Stomach smooth muscle (tissue), 2 donors: ENCODE measurements at regions not wholly inside any gene's neighbourhood (a gene's known extent, or its start where the extent isn't known, plus 50 kb on each side); places are given as distances from the start of the nearest gene placed in this dataset.

Source experiments
- H3K27ac ChIP-seq: one replicate; pipeline ENCODE4 v1.7.0; 2013; ENCODE audit warnings: mild to moderate bottlenecking, low read length, inconsistent platforms
- H3K27me3 ChIP-seq, 2 donors: one replicate each; pipeline ENCODE4 v1.7.0; 2013; ENCODE audit warnings: low read length in 2 of 2; ENCODE audit not compliant: insufficient read depth in 2 of 2, control insufficient read depth in 1 of 2
- H3K36me3 ChIP-seq, 2 donors: one replicate each; pipeline ENCODE4 v1.7.0; 2013; ENCODE audit warnings: low read length in 2 of 2; ENCODE audit not compliant: control insufficient read depth in 2 of 2, insufficient read depth in 2 of 2
- H3K4me1 ChIP-seq: one replicate; pipeline ENCODE4 v1.7.0; 2013; ENCODE audit warnings: low read length; ENCODE audit not compliant: control insufficient read depth, insufficient read depth
- H3K4me3 ChIP-seq, 2 donors: one replicate each; pipeline ENCODE4 v1.7.0; 2013; ENCODE audit warnings: low read length in 2 of 2
- H3K9ac ChIP-seq, 2 donors: one replicate each; pipeline ENCODE4 v1.7.0; 2013; ENCODE audit warnings: low read length in 2 of 2, mild to moderate bottlenecking in 1 of 2
- H3K9me3 ChIP-seq, 2 donors: one replicate each; pipeline ENCODE4 v1.7.0; 2013; ENCODE audit warnings: low read length in 2 of 2; ENCODE audit not compliant: control insufficient read depth in 2 of 2
- donor health status: healthy.
- donor health status: Pancreatic carcinoma.

DNA sequence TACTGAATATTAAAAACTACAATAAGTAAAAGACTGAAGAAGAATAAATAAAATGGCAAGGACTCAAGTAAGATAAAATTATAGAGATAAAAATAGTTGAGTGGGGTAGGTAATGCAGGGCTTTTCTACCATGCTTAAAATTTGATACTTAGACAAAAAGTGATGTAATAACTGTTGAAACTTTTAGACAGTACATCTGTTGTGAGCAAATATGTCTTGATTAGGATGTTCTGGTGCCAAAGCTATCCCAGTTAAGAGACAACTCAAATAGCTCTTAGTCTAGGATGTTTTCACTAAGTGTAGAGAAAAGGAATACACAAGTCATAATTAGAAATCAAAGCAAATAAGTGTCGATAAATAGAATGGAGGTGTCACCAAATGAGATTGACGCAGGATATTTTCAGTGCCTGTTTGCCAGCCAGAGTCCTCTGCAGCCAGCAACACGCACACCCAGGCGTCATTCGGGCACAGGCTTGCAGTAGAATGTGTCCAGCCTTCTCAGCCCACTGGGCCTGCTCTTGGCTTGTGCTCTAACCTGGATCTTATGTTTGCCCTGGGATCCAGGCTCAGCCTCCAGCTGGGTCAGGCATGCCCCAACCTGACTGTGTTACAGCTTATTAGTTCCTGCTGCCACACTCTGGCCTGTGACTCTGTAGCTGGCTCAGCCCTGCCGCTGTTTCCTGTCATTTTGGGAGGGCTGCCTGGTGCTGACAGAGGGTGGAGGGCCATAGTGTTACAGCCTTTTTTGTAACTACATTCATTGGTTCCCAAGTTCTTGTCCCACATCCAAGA is 766.2 kb downstream of the PCDH17 start:
- H3K4me1 ChIP-seq, result no peaks in the 10 kb centered on the region
- H3K36me3 ChIP-seq, result no peaks in the 10 kb centered on the region
- peaks cover 0 to 3% of the 10 kb centered on the region in 2 donors for H3K9me3 ChIP-seq
- H3K4me3 ChIP-seq, result no peak overlapping the region
- H3K9ac ChIP-seq, result no peak overlapping the region
- no peaks in the 10 kb centered on the region for H3K27me3 ChIP-seq
- H3K27ac ChIP-seq, result no peak overlapping the region

DNA sequence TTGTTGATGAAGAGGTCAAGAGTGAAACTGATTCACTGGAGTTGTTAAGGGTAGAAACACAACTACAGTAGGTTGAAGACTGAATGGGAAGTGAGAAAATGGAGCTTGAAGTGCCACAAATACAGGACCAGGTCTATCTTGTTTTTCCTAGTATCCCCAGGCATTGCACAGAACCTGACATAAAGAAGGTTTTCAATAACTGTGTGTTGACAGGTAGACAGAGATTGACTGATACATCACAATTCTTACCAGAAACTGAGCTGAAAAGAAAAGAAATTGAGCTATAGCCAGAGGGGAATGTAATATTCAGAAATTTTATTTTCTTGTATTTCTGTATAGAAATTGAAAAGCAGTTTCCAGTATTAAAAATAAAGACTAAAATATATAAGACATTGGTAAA is 767.7 kb downstream of the PCDH17 start:
- Histone ChIP-seq H3K27ac (no peak overlapping the region), H3K4me3 (no peak overlapping the region), H3K27me3 (no peaks in the 10 kb centered on the region), H3K9me3 (peaks cover 0 to 3% of the 10 kb centered on the region in 2 donors), H3K36me3 (no peaks in the 10 kb centered on the region), H3K9ac (no peak overlapping the region), H3K4me1 (no peaks in the 10 kb centered on the region)

DNA sequence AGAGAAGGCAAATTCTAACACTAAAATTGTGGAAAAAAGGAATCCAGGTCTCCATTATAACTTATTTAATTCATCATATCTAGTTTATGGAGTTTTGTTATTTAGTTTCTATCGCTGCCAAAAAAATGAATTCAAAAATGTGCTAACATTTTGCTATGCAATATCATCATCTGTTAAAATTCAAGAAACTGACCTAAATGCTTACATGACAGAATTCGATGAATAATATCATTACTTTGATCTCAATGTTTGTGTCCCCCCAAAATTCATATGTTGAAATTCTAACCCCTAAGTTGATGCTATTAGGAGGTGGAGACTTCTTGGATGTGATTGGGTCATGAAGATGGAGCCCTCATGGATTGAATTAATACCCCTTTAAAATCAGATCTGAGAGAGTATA is 775.0 kb downstream of the PCDH17 start:
- Histone ChIP-seq H3K36me3 (no peaks in the 10 kb centered on the region), H3K9ac (no peak overlapping the region), H3K27me3 (no peaks in the 10 kb centered on the region), H3K27ac (no peak overlapping the region), H3K4me1 (no peaks in the 10 kb centered on the region), H3K4me3 (no peak overlapping the region), H3K9me3 (no peaks in the 10 kb centered on the region)

DNA sequence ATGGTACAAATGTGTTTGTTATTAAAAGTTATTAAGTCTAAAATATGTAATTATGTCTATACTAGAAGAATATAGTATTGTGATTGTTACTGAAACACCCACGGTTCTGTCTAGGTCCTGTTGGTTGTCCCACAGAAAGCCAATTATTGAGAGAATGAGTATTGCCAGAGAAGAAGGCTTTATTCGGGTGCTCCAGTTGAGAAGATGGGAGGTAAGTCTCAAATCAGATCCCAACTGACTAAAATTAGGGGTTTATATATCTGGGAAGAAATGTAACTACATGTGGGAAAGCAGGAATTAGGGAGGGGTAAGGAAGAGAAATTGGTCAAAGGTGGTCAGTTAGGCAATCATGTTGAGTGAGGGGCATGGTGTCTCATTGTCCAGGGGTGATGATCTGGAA is 798.4 kb downstream of the PCDH17 start:
- Histone ChIP-seq H3K9ac (no peak overlapping the region), H3K27me3 (no peaks in the 10 kb centered on the region), H3K4me1 (no peaks in the 10 kb centered on the region), H3K9me3 (no peaks in the 10 kb centered on the region), H3K4me3 (no peak overlapping the region), H3K36me3 (no peaks in the 10 kb centered on the region), H3K27ac (no peak overlapping the region)

DNA sequence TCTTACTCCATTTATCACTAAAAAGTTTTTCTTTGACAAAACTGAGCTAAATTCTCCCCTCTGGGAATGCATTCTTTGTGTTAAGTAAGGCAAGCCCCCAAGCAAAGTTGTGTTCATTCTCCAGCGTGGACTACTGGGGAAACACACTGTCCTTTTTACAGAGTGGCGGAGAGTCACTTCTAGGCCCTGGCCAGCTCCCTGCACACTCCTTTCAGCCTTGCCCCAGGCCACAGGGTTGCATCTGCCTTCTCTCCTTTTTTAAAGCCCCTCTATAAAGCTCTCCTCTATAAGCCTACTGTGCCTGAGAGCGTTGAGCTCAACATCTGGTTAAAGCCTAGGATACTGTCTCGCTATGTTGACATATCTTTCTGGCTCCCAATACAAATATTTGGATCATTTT is 803.4 kb downstream of the PCDH17 start:
- H3K9ac ChIP-seq, result no peak overlapping the region
- no peaks in the 10 kb centered on the region for H3K4me1 ChIP-seq
- H3K27ac ChIP-seq, result no peak overlapping the region
- no peaks in the 10 kb centered on the region for H3K36me3 ChIP-seq
- H3K27me3 ChIP-seq, result no peaks in the 10 kb centered on the region
- no peaks in the 10 kb centered on the region for H3K9me3 ChIP-seq
- H3K4me3 ChIP-seq, result no peak overlapping the region

DNA sequence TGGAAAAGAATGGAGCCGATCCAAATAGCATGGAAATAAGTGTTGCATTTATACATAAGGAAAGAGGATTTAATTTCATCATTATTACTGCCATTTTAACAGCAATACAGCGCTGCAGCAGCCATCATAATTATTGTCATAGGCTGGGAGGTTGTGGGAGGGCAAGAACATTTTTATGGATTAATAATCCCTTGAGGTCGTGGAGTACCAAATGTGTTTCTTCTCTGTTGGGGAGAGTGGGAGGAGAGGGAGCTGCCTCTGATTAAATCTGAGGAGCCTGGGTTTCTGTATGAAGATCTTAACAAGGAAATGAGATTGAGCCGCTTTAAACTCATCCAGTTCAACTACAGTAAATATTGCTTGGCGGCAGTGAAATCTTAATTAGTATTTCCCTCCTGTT is 805.9 kb downstream of the PCDH17 start:
- H3K9ac ChIP-seq, result no peak overlapping the region
- no peaks in the 10 kb centered on the region for H3K27me3 ChIP-seq
- H3K27ac ChIP-seq, result no peak overlapping the region
- H3K9me3 ChIP-seq, result no peaks in the 10 kb centered on the region
- H3K36me3 ChIP-seq, result no peaks in the 10 kb centered on the region
- no peak overlapping the region for H3K4me3 ChIP-seq
- H3K4me1 ChIP-seq, result no peaks in the 10 kb centered on the region

DNA sequence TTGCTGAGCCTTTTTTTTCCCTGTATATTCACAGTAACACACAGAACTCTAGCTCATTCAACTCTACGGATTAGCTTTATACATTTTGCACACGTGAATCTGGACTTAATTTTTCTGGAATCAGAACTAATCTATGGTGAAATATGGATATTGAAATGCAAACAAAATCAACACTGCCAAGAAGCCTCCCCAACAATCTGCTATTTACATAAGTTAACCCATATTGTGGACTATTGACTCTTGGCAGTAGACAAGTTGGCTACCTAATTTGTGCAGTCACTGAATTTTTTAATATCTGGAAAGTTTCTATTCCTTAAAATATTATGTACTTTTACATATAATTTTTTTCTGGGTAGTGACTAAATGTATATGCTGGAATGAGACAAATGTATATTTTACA is 815.4 kb downstream of the PCDH17 start:
- Histone ChIP-seq H3K9ac (no peak overlapping the region), H3K4me3 (no peak overlapping the region), H3K4me1 (no peaks in the 10 kb centered on the region), H3K9me3 (no peaks in the 10 kb centered on the region), H3K36me3 (no peaks in the 10 kb centered on the region), H3K27ac (no peak overlapping the region), H3K27me3 (no peaks in the 10 kb centered on the region)

DNA sequence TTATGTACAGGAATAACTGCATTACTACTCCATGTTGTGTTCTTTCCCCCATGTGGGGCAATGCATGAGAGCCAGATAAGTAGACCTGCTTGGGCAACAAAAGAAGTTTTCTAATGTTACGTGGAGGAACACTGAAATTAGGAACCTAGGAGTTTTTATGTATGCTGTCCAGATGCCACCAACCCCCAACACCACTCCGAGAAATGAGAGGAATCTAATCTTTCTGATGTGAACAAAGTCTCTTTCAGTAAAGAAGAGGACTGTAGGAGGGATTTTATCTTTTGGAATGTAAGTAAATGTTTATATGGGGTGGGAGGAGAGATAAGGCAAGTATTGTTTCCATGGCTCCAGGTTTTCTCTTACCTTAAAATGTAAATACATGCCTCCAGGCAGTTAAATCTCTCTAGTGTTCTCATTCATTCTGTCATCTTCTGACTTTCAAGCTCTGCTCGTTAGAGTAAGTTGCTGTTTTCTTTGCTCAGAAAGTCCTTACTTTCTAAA is 820.6 kb downstream of the PCDH17 start:
- no peak overlapping the region for H3K4me3 ChIP-seq
- H3K27ac ChIP-seq, result no peak overlapping the region
- no peak overlapping the region for H3K9ac ChIP-seq
- no peaks in the 10 kb centered on the region for H3K27me3 ChIP-seq
- H3K4me1 ChIP-seq, result no peaks in the 10 kb centered on the region
- H3K9me3 ChIP-seq, result peaks cover 0 to 4% of the 10 kb centered on the region in 2 donors
- no peaks in the 10 kb centered on the region for H3K36me3 ChIP-seq

DNA sequence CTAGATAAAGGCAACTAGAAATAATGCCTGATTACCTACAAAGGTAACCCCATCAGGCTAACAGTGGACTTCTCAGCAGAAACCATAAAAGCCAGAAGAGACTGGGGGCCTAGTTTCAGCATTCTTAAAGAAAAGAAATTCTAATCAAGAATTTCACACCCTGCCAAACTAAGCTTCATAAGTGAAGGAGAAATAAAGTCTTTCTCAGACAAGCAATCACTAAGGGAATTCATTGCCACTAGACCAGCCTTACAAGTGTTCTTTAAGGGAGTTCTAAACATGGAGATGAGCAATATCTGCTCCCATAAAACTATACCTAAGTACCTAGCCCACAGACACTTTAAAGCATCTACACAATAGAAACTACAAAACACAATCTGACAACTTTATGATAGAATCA is 823.5 kb downstream of the PCDH17 start:
- Histone ChIP-seq H3K9ac (no peak overlapping the region), H3K4me1 (no peaks in the 10 kb centered on the region), H3K27ac (no peak overlapping the region), H3K36me3 (no peaks in the 10 kb centered on the region), H3K4me3 (no peak overlapping the region), H3K27me3 (no peaks in the 10 kb centered on the region), H3K9me3 (peaks cover 0 to 4% of the 10 kb centered on the region in 2 donors)

DNA sequence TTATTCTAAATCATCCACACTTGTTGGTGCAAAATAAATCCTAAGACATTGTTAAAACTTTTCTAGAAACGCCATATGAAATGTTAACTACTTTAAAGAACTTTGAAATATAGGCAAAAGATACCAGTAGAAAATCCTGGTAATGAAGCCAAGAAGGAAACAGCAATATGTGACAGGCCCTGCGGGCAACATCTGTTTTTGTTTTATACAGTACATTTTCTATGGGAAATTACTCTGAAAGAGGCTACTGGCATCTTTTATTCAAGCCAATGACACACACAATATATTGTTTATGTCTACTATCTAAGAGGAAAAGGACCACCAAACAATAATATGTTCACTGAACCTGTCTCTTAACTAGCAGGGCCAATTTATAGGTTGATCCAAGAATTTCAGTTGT is 829.7 kb downstream of the PCDH17 start:
- Histone ChIP-seq H3K4me3 (no peak overlapping the region), H3K27me3 (no peaks in the 10 kb centered on the region), H3K36me3 (no peaks in the 10 kb centered on the region), H3K4me1 (no peaks in the 10 kb centered on the region), H3K27ac (no peak overlapping the region), H3K9ac (no peak overlapping the region), H3K9me3 (no peaks in the 10 kb centered on the region)

DNA sequence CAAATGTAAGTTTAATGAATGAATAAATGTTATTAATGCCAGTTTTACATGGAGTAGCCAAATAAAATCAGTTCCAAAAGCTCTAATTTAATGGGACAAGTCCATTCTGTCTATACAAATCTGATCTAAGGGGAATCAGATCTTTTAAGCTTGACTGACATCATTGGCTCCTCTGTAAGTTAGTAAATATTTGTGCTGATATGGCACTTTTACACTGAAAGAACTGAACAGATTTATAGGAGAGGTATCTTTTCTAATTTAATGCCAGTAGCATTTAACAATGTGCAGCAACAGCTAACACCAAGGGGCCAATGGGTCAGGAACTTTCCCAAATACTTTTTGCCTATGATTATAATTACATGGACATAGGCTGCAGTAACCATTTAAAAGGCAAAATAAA is 832.3 kb downstream of the PCDH17 start:
- Histone ChIP-seq H3K9ac (no peak overlapping the region), H3K4me1 (no peaks in the 10 kb centered on the region), H3K9me3 (no peaks in the 10 kb centered on the region), H3K27ac (no peak overlapping the region), H3K4me3 (no peak overlapping the region), H3K27me3 (no peaks in the 10 kb centered on the region), H3K36me3 (no peaks in the 10 kb centered on the region)
